ENCODE measurements at regions not wholly inside any gene's neighbourhood (a gene's known extent, or its start where the extent isn't known, plus 50 kb on each side); places are given as distances from the start of the nearest gene placed in this dataset.

- no peak for TF ChIP-seq CTCF (IDR thresholded peaks at IDR 0.05)
- no peak for TF ChIP-seq POLR2A (IDR thresholded peaks at IDR 0.05)
These were observed 114.9 kb upstream of the EDNRB start for GRCh38 chr13:78033509-78033908.
